SIG-M5 treated with dmso at 0.1 percent for 504 hours (cell line): ENCODE measurements at regions not wholly inside any gene's neighbourhood (a gene's known extent, or its start where the extent isn't known, plus 50 kb on each side); places are given as distances from the start of the nearest gene placed in this dataset.

Experiments
- DNase-seq: peaks from one replicate; lab custom pipeline; 2025; ENCODE audit not compliant: unreplicated experiment; lab: John Stamatoyannopoulos, UW

DNA sequence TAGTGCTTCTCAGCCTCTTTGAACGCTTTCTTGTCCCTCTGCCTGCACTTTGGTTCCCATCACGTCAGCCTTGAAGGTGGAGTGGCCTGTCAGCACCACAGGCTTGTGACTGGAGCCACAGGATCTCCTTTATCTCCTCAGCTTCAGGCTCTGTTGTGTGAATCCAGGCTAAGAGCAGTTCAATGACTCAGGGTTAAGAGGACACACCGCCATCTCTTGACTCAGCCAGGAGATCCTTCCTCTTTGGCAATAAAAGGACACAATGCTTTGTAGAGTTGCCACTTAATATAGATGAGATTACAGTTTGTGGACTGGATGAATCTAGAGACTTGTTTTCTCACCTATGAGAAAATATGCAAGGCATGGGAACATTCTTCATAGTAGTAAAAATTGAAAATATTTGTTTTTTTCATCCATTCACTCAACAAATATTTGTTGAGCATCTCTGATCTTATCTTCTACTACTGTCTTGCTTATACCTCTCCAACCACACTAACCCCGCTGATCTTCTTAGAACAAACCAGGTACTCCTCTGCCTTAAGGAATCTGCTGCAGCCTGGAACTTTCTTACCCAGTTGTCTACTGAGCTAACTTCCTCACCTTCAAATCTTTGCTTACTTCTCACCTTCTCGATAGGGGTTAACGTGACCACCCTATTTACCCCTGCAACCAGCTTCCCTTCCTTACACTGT lies 62.3 kb downstream of the UCHL1 start:
- DNase-seq = peak; percentile 28

- DNase-seq = peak; percentile 35
Observed at GRCh38 chr4:41319553-41319952, 62.8 kb downstream of the UCHL1 start.

DNA sequence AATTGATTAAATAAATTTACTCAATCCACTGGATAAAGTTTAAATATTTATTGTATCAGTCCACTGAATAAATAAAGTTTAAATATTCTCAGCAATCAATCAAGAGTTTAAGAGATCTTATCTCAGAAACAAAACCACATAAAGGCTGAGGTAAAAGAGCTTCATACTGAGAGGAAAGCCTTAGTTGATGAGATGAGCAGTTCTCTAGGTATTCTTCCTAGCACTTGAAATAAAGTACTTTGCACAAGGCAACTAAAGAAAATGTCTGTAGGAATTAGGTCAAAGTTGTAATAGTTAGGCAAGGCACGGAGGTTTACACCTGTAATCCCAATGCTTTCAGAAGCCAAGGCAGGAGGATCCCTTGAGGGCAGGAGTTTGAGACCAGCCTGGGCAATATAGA lies 63.5 kb downstream of the UCHL1 start:
- no peak for DNase-seq

DNA sequence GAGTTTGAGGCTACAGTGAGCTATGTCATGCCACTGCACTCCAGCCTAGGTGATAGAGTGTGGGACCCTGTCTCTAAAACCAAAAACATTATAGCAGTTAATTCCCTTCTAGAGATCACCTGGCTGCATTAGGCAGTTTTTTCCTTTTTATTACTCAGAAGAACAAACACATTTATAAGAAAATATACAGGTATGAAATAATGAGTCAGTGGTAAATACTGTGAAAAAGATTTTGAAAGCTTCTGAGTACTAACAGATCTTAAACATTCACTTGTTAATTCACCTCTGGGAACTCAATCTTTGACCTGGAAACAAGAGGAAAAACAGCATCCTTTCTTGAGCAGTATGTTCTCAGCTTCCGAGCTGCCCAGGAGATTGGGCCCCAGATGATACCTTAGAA lies 64.1 kb downstream of the UCHL1 start:
- no peak for DNase-seq

DNA sequence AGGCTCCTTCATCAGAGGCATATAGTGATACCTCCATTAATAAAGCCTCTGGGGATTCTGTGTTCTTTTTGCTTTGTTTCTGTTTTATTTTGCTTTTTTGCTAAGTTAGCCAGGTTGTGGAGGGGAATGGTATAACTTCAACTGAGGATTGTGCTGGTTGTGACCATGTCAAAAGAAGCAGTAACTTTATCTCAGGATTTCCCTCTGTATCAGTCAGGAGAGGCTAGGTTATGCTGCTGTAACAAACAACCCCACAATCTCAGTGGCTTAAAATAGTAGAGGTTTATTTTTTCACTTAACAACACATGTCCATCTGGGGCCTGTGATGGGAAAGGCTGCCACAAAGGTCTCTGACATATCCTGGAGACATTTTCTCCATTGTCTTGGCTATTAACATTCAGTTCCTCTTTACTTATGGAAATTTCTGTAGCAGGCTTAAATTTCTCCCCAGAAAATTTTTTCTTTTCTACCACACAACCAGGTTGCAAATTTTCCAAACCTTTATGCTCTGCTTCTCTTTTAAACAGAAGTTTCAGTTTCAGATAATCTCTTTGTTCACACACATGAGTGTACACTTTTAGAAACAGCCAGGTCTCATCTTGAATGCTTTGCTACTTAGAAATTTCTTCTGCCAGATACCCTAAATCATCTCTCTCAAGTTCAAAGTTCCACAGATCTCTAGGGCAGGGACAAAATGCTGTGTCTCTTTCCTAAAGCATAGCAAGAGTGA lies 64.7 kb downstream of the UCHL1 start:
- no peak for DNase-seq

GRCh38 chr4:41322617-41323016 lies 65.9 kb downstream of the UCHL1 start:
- DNase-seq = no peak

DNA sequence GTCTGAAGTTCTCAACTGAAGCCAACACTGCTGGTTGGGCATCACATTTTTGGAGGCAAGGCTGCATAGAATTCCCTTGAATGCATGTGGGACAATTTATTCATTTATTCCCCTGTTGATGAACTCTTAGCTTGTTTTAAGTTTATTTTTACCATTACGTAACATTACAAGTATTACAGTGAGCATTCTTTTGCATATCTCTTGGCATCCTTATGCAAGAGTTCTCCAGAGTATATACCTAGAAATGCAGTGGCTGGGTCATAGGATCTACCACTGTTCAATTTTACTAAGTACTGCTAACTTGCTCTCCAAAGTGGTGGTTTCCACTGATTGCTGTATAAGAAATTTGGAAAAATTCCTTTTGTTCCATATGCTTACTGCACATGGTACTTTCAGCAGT lies 66.5 kb downstream of the UCHL1 start:
- DNase-seq = no peak

- DNase-seq = peak; percentile 10
Observed at GRCh38 chr4:41323706-41324105, 67.0 kb downstream of the UCHL1 start.

GRCh38 chr4:41324861-41325260 lies 68.1 kb downstream of the UCHL1 start:
- DNase-seq = no peak

GRCh38 chr4:41325901-41326300 lies 69.2 kb downstream of the UCHL1 start:
- DNase-seq = no peak

DNA sequence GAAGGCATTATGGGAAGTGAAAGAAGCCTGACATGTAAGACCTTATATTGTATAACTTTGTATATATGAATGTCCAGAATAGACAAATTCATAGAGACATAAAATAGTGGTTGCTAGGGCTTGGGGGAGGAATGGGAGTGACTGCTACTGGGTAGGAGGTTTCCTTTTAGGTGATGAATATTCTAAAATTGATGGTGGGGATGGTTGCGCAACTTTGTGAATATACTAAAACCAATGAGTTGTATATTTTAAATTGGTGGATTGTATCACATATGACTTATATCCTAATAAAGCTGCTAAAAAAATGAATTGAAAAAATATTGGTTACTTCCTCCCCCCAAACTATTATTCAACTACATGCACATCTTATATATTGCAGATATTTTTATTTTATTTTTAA lies 70.0 kb downstream of the UCHL1 start:
- DNase-seq = no peak

GRCh38 chr4:41327770-41328169 lies 71.0 kb downstream of the UCHL1 start:
- DNase-seq = no peak

- DNase-seq = no peak
Observed at GRCh38 chr4:41329361-41329760, 72.6 kb downstream of the UCHL1 start.

GRCh38 chr4:41331224-41331623 lies 74.5 kb downstream of the UCHL1 start:
- DNase-seq = no peak

DNA sequence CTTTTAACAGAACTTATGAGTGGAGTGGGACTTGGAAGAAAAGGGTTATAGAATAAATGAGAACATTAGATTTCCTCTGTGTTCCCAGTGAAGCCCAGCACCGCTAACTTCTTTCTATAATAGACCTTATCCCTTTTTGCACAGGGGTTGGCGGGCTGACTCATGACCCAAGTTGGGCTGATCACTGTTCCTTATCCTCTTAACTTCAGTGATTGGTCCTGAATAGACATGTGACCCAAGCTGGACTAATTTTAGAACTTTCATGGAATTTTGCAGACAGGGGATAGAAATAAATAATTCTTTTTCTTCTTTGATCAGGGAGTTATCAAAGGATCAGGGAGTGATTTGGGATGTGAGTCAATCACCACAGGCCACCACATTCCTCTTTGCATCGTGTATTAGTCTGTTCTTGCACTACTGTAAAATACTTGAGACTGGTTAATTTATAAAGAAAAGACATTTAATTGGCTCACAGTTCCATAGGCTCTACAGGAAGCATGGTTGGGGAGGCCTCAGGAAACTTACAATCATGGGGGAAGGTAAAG lies 75.9 kb downstream of the UCHL1 start:
- DNase-seq = no peak

DNA sequence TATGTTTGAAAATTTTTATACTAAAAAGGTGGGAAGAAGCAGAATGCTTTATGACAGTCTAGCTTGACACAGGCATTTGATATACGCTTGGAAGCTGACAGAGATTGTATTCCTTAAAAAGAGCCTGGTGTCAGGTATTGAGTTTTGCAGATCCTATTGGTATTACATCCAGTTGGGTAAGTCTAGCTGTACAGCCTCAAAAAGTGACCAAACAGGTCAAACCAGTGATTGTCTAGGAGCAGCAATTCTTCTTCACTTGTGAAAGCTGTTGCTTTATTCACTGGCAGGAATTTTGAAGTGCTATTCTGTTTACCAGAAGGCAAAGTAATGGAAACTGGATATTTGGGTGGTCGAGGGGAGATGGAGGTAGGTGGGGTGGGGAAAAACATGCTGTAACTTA lies 77.5 kb downstream of the UCHL1 start:
- no peak for DNase-seq

DNA sequence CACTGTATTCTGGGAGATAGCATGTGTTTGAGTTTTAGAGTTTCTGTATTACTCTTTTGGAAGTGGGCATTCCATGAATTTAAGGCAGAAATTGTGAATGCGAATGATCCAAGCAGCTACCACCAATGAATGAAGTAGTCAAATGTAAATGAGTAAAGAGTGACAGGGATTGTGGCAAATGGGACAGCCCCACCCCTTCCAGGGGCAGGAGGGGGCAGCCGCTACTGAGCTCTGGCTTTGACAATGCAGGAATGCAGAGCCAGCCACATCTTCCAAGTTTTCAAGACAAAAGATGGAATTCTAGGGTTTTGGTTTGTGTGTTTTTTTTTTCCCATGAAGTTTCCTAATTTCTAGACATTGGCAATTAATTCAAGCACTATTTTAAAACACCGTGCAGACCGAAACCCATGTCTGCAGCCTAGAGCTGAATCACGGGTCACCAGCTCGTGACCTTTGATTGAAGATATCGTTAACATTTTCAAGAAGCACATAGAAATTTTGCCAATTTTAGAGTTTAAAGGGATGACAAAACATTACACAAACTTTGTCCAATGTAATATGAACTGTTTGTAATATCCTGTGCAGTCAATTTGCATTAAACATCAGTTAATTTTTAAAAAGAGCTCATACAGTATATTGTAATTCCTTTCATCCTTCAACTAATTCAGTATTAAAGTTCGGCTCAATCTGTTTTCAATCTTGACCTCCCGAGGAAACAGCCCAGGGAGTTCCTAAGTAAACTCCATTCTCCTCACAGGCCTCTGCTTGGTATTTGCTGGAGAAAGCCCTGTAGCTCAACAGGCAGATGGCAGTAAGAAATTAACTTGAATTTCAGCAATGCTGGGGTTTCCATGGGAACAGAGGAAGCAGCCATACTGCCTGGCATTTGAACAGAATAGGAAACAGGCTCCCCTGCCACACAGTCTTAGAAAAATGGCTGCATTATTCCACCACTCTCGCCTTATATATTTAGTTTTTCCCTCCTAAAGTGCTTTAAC lies 83.4 kb downstream of the UCHL1 start:
- no peak for DNase-seq

- no peak for DNase-seq
Observed at GRCh38 chr4:41346306-41347061, 89.8 kb downstream of the UCHL1 start.

GRCh38 chr4:41349021-41349420 lies 92.3 kb downstream of the UCHL1 start:
- no peak for DNase-seq

DNA sequence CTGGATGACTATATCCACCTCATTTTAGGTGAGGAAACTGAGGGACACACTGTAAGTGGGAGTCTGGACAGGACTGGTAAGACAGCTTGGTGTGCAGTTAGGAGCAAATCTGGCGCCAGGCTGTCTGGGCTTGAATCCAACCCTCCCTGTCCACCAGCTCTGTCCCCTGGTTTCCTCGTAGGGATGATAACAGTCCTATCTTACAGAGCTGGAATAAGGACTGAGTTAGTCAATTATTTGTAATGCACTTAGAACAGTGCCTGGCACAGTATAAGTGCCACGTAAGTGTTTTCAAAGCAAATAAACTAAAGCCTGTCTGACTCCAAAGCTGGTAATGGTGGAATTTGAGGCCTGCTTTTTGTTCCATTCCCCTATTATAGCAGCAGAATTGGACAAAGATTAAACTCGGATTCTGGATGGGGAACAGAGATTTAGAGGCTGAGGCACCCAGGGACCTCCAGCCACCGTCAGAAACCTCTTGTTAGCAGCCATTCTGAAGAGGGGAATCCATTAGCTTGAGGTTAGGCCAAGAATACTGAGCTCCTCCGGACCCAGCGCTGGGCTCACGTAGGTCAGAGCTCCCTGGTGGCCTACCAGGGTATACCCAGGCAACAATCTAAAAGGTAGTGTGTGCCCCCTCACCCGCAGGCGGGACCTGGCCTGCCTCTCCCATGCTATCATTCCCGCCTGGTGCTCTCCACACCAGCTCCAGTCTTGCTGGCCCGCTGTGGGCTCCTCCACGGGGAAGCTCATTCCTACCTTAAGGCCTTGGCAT lies 102.1 kb downstream of the UCHL1 start:
- no peak for DNase-seq
